NCI-H510A treated with DMSO at 0.1 percent for 48 hours (cell line): ENCODE measurements at regions not wholly inside any gene's neighbourhood (a gene's known extent, or its start where the extent isn't known, plus 50 kb on each side); places are given as distances from the start of the nearest gene placed in this dataset.
"Not testable (repeated sequence)": the region's sequence is repeated elsewhere in the genome, so short reads cannot be mapped to it uniquely, and the experiment has no call there.

ENCODE experiments used
- DNase-seq: peaks from one replicate; lab custom pipeline; 2025; lab: John Stamatoyannopoulos, UW

- no peak for DNase-seq
Observed at GRCh38 chr14:71165121-71166031, 258.1 kb downstream of the PCNX1 start.

- peak; percentile 19 for DNase-seq
Observed at GRCh38 chr14:71166180-71166837, 259.1 kb downstream of the PCNX1 start.

- not testable (repeated sequence) for DNase-seq
Observed at GRCh38 chr14:71167325-71167950, 260.2 kb downstream of the PCNX1 start.

GRCh38 chr14:71168161-71168560 lies 260.9 kb downstream of the PCNX1 start:
- DNase-seq = not testable (repeated sequence)

GRCh38 chr14:71168564-71169427 lies 261.5 kb downstream of the PCNX1 start:
- no peak for DNase-seq

GRCh38 chr14:71169861-71170260 lies 262.6 kb downstream of the PCNX1 start:
- DNase-seq = no peak

GRCh38 chr14:71175491-71175890 lies 268.2 kb downstream of the PCNX1 start:
- DNase-seq = no peak

GRCh38 chr14:71179066-71179465 lies 271.8 kb downstream of the PCNX1 start:
- DNase-seq = no peak

- no peak for DNase-seq
Observed at GRCh38 chr14:71180397-71180796, 273.1 kb downstream of the PCNX1 start.

GRCh38 chr14:71181215-71182003 lies 274.1 kb downstream of the PCNX1 start:
- DNase-seq = no peak

GRCh38 chr14:71183876-71184689 lies 276.8 kb downstream of the PCNX1 start:
- DNase-seq = no peak

GRCh38 chr14:71185637-71186036 lies 278.4 kb downstream of the PCNX1 start:
- no peak for DNase-seq

- DNase-seq = no peak
Observed at GRCh38 chr14:71187633-71188356, 280.5 kb downstream of the PCNX1 start.

GRCh38 chr14:71190770-71191374 lies 283.6 kb downstream of the PCNX1 start:
- DNase-seq = no peak

- no peak for DNase-seq
Observed at GRCh38 chr14:71193663-71194062, 286.4 kb downstream of the PCNX1 start.

- no peak for DNase-seq
Observed at GRCh38 chr14:71194251-71194650, 287.0 kb downstream of the PCNX1 start.

- no peak for DNase-seq
Observed at GRCh38 chr14:71196921-71197320, 289.7 kb downstream of the PCNX1 start.

- no peak for DNase-seq
Observed at GRCh38 chr14:71198687-71199086, 291.4 kb downstream of the PCNX1 start.

GRCh38 chr14:71201840-71202239 lies 294.6 kb downstream of the PCNX1 start:
- DNase-seq = no peak
